ENCODE measurements at regions not wholly inside any gene's neighbourhood (a gene's known extent, or its start where the extent isn't known, plus 50 kb on each side); places are given as distances from the start of the nearest gene placed in this dataset.

DNA sequence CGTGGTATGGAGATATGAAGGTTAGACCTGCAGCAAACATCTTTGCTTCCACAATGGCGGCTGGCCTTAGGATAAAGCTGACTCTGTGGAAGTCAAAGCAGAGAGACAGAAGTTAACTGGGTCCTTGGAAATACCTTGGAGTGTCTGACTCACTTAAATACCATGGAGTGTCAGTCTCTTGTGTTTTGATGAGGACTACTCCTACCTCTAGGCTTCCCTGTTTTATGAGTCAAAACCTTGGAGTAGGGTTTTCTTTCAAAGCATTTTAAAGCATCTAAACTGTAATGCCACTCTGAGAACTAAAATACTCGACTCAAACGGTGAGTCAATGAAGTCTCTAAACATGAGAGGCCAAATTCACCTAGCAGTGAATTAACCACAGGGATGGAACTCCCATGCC is 329.1 kb downstream of the SAMD5 start:
- no peak overlapping the region for H3K27ac Mint-ChIP-seq
- H3K27me3 Mint-ChIP-seq, result peaks cover 2% of the 10 kb centered on the region
- ChIA-PET CTCF (no interaction called here), POLR2A (no interaction called here)
- ATAC-seq (ENCODE audit: low read depth) (no peak), DNase-seq (no peak)
- no peaks in the 10 kb centered on the region for H3K9me3 Mint-ChIP-seq
- no peaks in the 10 kb centered on the region for H3K4me1 Mint-ChIP-seq
- intact Hi-C loops (cut with micrococcal nuclease), result no loop called here
- TF ChIP-seq CTCF (IDR thresholded peaks at IDR 0.05), result no peak
- no peaks in the 10 kb centered on the region for H3K36me3 Mint-ChIP-seq (ENCODE audit: low read depth)
- no peak overlapping the region for H3K4me3 Mint-ChIP-seq

- H3K9me3 Mint-ChIP-seq, result peaks cover 2% of the 10 kb centered on the region
- POLR2A ChIA-PET, result no interaction called here
- H3K4me3 Mint-ChIP-seq, result no peak overlapping the region
- H3K36me3 Mint-ChIP-seq (ENCODE audit: low read depth), result no peaks in the 10 kb centered on the region
- TF ChIP-seq CTCF (IDR thresholded peaks at IDR 0.05), result no peak
- no peak for ATAC-seq (ENCODE audit: low read depth)
- no peak for DNase-seq
- intact Hi-C loops (cut with micrococcal nuclease), result no loop called here
- CTCF ChIA-PET, result no interaction called here
- H3K27me3 Mint-ChIP-seq, result no peaks in the 10 kb centered on the region
- H3K4me1 Mint-ChIP-seq, result no peaks in the 10 kb centered on the region
- no peak overlapping the region for H3K27ac Mint-ChIP-seq
Measured at GRCh38 chr6:147839708-147840610, 331.5 kb downstream of the SAMD5 start.

DNA sequence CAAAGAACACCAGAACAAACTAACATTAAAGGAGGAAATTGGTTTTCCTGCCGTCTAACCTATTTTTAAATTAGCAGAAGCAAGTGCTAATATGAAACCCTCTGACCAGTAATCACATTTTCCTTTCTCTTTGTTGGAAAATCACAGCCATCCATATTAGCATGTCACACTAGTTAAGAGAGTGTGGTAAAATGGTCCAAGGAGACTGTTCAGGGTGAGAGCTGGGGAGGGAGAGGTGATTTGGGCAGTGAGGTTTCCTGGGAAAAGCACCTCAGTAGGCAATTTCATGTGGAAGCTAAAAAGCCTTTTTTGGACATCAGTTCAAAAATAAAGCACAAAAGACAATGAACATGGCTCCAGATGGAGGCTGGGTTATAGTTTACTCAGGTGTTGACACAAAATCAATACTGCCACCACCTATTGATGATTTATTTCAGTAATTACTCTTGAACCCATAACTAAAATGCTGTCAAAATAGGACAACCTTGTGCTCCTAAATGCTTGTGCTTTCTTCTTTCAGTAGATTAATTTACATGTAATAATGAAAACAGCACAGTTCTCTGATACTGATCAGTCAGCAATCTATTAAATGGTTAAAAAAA is 333.2 kb downstream of the SAMD5 start:
- Mint-ChIP-seq H3K27ac (no peak overlapping the region), H3K4me1 (no peaks in the 10 kb centered on the region), H3K4me3 (no peak overlapping the region), H3K9me3 (peaks cover 6% of the 10 kb centered on the region), H3K27me3 (no peaks in the 10 kb centered on the region), H3K36me3 (ENCODE audit: low read depth) (no peaks in the 10 kb centered on the region)
- POLR2A ChIA-PET, result no interaction called here
- intact Hi-C loops (cut with micrococcal nuclease), result no loop called here
- no peak for ATAC-seq (ENCODE audit: low read depth)
- TF ChIP-seq CTCF (IDR thresholded peaks at IDR 0.05), result no peak
- CTCF ChIA-PET, result no interaction called here
- DNase-seq, result no peak

- no peak overlapping the region for H3K4me3 Mint-ChIP-seq
- no peak overlapping the region for H3K27ac Mint-ChIP-seq
- intact Hi-C loops (cut with micrococcal nuclease), result no loop called here
- peaks cover 4% of the 10 kb centered on the region for H3K9me3 Mint-ChIP-seq
- ChIA-PET CTCF (no interaction called here), POLR2A (no interaction called here)
- ATAC-seq (ENCODE audit: low read depth), result no peak
- TF ChIP-seq CTCF (IDR thresholded peaks at IDR 0.05), result no peak
- no peaks in the 10 kb centered on the region for H3K36me3 Mint-ChIP-seq (ENCODE audit: low read depth)
- DNase-seq, result no peak
- H3K27me3 Mint-ChIP-seq, result no peaks in the 10 kb centered on the region
- H3K4me1 Mint-ChIP-seq, result no peaks in the 10 kb centered on the region
Measured at GRCh38 chr6:147849401-147850330, 341.2 kb downstream of the SAMD5 start.

DNA sequence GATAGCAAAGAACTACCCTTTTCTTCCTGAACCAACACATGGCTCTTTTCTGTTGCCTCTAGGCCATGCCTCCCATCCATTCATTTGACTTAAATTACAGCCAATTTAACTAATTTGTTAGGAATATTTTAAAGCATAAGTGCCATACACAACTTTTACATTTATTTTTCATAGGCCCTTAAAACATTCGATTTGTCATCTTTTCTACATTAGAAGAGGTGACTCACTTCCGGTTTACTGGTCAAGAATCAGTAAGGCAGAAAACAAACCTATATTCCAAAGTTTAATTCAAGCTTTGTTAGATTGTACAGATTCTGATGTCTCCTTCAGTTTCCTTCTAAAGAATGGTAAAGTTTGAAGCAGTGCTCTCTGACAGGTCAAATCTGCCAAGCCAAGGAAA is 344.3 kb downstream of the SAMD5 start:
- POLR2A ChIA-PET, result no interaction called here
- CTCF ChIA-PET, result no interaction called here
- TF ChIP-seq CTCF (IDR thresholded peaks at IDR 0.05), result no peak
- intact Hi-C loops (cut with micrococcal nuclease), result no loop called here
- no peak overlapping the region for H3K4me3 Mint-ChIP-seq
- no peaks in the 10 kb centered on the region for H3K27me3 Mint-ChIP-seq
- no peak for DNase-seq
- no peaks in the 10 kb centered on the region for H3K9me3 Mint-ChIP-seq
- H3K36me3 Mint-ChIP-seq (ENCODE audit: low read depth), result no peaks in the 10 kb centered on the region
- no peak overlapping the region for H3K27ac Mint-ChIP-seq
- no peak for ATAC-seq (ENCODE audit: low read depth)
- H3K4me1 Mint-ChIP-seq, result no peaks in the 10 kb centered on the region
